Lung (tissue), 11 donors: ENCODE measurements at regions not wholly inside any gene's neighbourhood (a gene's known extent, or its start where the extent isn't known, plus 50 kb on each side); places are given as distances from the start of the nearest gene placed in this dataset.

ENCODE experiments used
- ATAC-seq: fragments of 200-7000 bp; cut with Tn5 transposase; one replicate; pipeline ENCODE4 v1.9.1; 2020; ENCODE audit warnings: moderate number of reproducible peaks; ENCODE audit not compliant: insufficient read depth, low FRiP score
- DNase-seq, 3 donors: peaks; one replicate each; pipeline ENCODE4 v3.0.0-alpha.2; 2013 to 2017
- H3K27ac ChIP-seq, 2 donors: one replicate each; pipeline ENCODE4 v1.5.1; 2013; ENCODE audit warnings: mild to moderate bottlenecking in 2 of 2, moderate library complexity in 2 of 2, control low read depth in 1 of 2, inconsistent platforms in 1 of 2, low read depth in 1 of 2, low read length in 1 of 2
- H3K27me3 ChIP-seq, 3 donors: one replicate each; pipeline ENCODE4 v1.5.1; 2013; ENCODE audit warnings: low read length in 2 of 3; ENCODE audit not compliant: control insufficient read depth in 3 of 3, insufficient read depth in 3 of 3
- H3K36me3 ChIP-seq, 4 donors: one replicate each; pipeline ENCODE4 v1.5.1; 2013; ENCODE audit warnings: low read length in 4 of 4, mild to moderate bottlenecking in 1 of 4, moderate library complexity in 1 of 4; ENCODE audit not compliant: control insufficient read depth in 4 of 4, insufficient read depth in 4 of 4
- H3K4me1 ChIP-seq, 5 donors: one replicate each; pipeline ENCODE4 v1.5.1; 2013; ENCODE audit warnings: low read length in 5 of 5, mild to moderate bottlenecking in 2 of 5, moderate library complexity in 1 of 5; ENCODE audit not compliant: control insufficient read depth in 5 of 5, insufficient read depth in 5 of 5
- H3K4me3 ChIP-seq: one replicate; pipeline ENCODE4 v1.5.1; 2013; ENCODE audit warnings: mild to moderate bottlenecking, control low read depth, moderate library complexity
- H3K9ac ChIP-seq, 2 donors: one replicate each; pipeline ENCODE4 v1.5.1; 2013; ENCODE audit warnings: low read length in 2 of 2, control low read depth in 1 of 2; ENCODE audit not compliant: insufficient read depth in 1 of 2
- H3K9me3 ChIP-seq, 4 donors: one replicate each; pipeline ENCODE4 v1.5.1; 2013; ENCODE audit warnings: low read length in 3 of 4, mild to moderate bottlenecking in 1 of 4, moderate library complexity in 1 of 4; ENCODE audit not compliant: control insufficient read depth in 4 of 4, insufficient read depth in 3 of 4
- WGBS, 2 donors: extraction: QIAGEN DNeasy Blood & Tissue Kit; methylation state at CpG; one replicate each; pipeline ENCODE4 v1.1.7; 2013; 5-methylcytosine and 5-hydroxymethylcytosine counted together
- TF ChIP-seq, protein P1 (sequence below): IDR thresholded peaks from 2 replicates; pipeline ENCODE4 v1.5.1; 2012; ENCODE audit warnings: mild to moderate bottlenecking; ENCODE audit errors: control extremely low read depth, extremely low read depth
- donor health status: control.
- donor health status: control.
- donor health status: Bipolar disorder and iron deficiency.
- donor health status: healthy.
- donor health status: DM: yes; HTN: yes; CAD: no.

DNA sequence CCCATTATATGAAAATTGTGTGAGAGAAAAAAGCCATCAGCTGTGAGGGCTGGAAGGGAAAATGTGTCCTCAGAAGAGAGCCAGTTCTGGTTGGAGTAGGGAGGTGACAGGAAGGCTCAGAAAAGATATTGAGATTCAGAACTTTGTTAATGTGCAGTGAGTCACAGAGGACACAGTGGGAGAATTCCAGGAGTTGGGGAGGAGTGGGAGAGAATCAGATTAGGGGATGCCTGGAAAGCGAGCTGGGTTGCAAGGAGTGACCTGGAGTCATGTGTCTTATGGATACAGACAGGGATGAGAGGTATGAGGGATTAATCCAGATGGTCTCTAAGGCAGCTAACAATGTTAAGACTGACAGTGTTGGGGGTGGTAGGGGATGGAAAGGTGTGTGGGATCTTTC lies 67.5 kb downstream of the CHST2 start:
- DNase-seq (no peak), ATAC-seq (no peak)
- no peak overlapping the region for H3K27ac ChIP-seq
- H3K27me3 ChIP-seq: no peaks in the 10 kb centered on the region
- H3K4me1 ChIP-seq: no peaks in the 10 kb centered on the region
- TF ChIP-seq, protein P1, sequence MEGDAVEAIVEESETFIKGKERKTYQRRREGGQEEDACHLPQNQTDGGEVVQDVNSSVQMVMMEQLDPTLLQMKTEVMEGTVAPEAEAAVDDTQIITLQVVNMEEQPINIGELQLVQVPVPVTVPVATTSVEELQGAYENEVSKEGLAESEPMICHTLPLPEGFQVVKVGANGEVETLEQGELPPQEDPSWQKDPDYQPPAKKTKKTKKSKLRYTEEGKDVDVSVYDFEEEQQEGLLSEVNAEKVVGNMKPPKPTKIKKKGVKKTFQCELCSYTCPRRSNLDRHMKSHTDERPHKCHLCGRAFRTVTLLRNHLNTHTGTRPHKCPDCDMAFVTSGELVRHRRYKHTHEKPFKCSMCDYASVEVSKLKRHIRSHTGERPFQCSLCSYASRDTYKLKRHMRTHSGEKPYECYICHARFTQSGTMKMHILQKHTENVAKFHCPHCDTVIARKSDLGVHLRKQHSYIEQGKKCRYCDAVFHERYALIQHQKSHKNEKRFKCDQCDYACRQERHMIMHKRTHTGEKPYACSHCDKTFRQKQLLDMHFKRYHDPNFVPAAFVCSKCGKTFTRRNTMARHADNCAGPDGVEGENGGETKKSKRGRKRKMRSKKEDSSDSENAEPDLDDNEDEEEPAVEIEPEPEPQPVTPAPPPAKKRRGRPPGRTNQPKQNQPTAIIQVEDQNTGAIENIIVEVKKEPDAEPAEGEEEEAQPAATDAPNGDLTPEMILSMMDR: no peak
- H3K4me3 ChIP-seq: no peak overlapping the region
- no peaks in the 10 kb centered on the region for H3K36me3 ChIP-seq
- H3K9ac ChIP-seq: no peak overlapping the region
- H3K9me3 ChIP-seq: no peaks in the 10 kb centered on the region
- WGBS, 2 donors: 93 to 95% methylated on average over 1 of the region's 1 CpG

DNA sequence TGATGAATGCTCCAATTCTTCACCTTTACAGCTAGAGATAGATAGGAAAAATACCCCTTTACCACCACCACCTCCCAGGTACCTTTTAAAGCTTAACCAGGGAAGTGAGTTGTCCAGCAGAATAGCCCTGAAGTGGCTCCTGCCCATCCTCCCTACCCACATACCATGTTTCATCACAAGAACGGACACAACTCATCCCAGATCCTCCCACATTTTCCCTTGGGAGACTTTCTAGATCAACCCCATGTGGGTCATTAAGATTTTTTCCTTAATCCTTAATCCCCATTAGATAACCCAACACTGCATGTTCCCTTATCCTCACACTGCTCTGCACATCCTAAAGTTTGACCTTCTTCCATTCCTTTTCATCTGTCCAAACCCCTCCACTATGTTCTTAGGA lies 69.3 kb downstream of the CHST2 start:
- no peak overlapping the region for H3K27ac ChIP-seq

DNA sequence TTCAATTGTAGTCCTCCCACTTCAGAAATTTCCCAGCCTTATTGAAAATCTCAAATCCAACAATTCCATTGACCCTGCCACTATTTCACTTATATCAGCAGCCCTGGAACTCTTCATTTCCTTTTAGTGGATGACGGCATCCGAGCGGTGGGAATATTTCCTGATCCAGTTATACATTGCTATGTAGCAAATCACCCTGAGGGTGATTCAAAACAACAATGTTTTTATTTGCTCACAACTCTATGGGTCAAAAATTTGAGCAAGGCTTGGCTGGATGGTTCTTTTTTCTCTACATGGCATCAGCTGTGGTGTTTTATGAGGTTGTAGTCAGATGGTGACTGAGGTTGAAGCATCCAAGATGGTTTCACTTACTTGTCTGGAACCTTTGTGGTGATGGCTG lies 70.5 kb downstream of the CHST2 start:
- no peak overlapping the region for H3K4me3 ChIP-seq
- H3K4me1 ChIP-seq: no peaks in the 10 kb centered on the region
- H3K36me3 ChIP-seq: no peaks in the 10 kb centered on the region
- H3K27me3 ChIP-seq: no peaks in the 10 kb centered on the region
- WGBS, 2 donors: 92 to 99% methylated on average over 3 of the region's 3 CpGs
- no peaks in the 10 kb centered on the region for H3K9me3 ChIP-seq
- TF ChIP-seq, protein P1: no peak
- H3K27ac ChIP-seq: no peak overlapping the region
- DNase-seq (no peak), ATAC-seq (no peak)
- H3K9ac ChIP-seq: no peak overlapping the region

More for the DNA sequence above, 69.3 kb downstream of the CHST2 start:
- Histone ChIP-seq H3K4me3 (no peak overlapping the region), H3K4me1 (no peaks in the 10 kb centered on the region), H3K9ac (no peak overlapping the region), H3K9me3 (no peaks in the 10 kb centered on the region), H3K27me3 (no peaks in the 10 kb centered on the region), H3K36me3 (no peaks in the 10 kb centered on the region)
- WGBS, 2 donors: 83 to 97% methylated on average over 1 of the region's 1 CpG
- TF ChIP-seq, protein P1: no peak
- DNase-seq: no peak
- ATAC-seq: no peak

DNA sequence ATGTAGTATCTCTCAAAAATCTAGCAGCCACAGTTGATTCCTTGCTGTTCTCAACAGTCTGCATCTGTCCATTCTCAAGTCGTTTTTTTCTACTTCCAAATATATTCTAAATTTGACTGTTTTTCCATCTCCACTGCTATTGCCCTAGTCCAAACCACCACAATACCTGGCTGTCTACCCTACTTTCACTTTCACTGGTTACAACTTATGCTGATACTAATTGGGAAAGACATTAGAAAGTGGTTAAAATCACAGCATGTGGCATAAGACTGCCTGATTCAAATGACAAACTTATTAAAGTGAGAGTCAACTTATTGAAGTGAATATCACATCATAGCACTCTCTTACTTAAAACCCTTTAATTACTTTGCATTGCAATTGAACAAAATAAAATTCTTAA lies 72.6 kb downstream of the CHST2 start:
- Histone ChIP-seq H3K36me3 (no peaks in the 10 kb centered on the region), H3K9me3 (no peaks in the 10 kb centered on the region), H3K4me3 (no peak overlapping the region), H3K27ac (no peak overlapping the region), H3K4me1 (no peaks in the 10 kb centered on the region), H3K27me3 (no peaks in the 10 kb centered on the region), H3K9ac (no peak overlapping the region)
- TF ChIP-seq, protein P1: no peak
- WGBS, 2 donors: 69 to 80% methylated on average over 1 of the region's 1 CpG
- DNase-seq (peak in 1 of 3 donors; percentile 25), ATAC-seq (no peak)
